GM12874 (cell line): ENCODE measurements at regions not wholly inside any gene's neighbourhood (a gene's known extent, or its start where the extent isn't known, plus 50 kb on each side); places are given as distances from the start of the nearest gene placed in this dataset.

Experiments
- TF ChIP-seq, protein P1 (sequence below): IDR thresholded peaks from 2 replicates; pipeline ENCODE4 v1.5.1; 2011; ENCODE audit warnings: low read depth, mild to moderate bottlenecking, control low read depth, low read length, moderate library complexity; ENCODE audit not compliant: insufficient read depth

DNA sequence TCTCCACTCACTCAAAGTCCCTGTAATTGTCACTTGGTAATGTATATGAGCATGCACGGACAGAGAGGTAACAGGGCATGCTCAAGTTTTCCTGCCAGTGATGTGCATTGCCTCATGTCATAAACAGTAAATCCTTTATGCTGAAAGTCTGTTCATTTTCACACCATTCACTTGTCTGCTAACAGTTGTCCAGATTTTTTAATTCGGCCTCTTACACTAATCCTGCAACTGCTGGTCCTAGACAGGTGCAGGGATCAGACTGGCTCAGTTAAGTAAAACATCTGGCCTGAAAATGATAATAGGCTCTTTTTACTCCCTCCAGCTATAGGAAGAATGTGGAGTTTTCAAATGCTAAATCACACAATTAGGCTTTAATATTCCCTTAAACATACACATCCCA lies 185.4 kb upstream of the VGLL2 start:
- TF ChIP-seq, protein P1, sequence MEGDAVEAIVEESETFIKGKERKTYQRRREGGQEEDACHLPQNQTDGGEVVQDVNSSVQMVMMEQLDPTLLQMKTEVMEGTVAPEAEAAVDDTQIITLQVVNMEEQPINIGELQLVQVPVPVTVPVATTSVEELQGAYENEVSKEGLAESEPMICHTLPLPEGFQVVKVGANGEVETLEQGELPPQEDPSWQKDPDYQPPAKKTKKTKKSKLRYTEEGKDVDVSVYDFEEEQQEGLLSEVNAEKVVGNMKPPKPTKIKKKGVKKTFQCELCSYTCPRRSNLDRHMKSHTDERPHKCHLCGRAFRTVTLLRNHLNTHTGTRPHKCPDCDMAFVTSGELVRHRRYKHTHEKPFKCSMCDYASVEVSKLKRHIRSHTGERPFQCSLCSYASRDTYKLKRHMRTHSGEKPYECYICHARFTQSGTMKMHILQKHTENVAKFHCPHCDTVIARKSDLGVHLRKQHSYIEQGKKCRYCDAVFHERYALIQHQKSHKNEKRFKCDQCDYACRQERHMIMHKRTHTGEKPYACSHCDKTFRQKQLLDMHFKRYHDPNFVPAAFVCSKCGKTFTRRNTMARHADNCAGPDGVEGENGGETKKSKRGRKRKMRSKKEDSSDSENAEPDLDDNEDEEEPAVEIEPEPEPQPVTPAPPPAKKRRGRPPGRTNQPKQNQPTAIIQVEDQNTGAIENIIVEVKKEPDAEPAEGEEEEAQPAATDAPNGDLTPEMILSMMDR: no peak

DNA sequence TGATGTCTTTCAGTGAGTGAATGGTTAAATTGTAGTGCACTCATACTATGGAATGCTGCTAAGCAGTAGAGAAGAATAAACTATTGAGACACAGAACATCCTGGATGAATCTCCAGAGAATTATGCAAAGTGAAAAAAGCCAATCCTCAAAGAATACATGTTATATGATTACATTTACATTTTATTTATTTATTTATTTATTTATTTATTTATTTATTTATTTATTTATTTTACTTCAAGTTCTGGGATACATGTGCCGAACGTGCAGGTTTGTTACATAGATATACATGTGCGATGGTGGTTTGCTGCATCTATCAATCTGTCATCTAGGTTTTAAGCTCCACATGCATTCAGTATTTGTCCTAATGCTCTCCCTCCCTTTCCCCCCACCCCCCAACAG lies 175.8 kb upstream of the VGLL2 start:
- TF ChIP-seq, protein P1: no peak

DNA sequence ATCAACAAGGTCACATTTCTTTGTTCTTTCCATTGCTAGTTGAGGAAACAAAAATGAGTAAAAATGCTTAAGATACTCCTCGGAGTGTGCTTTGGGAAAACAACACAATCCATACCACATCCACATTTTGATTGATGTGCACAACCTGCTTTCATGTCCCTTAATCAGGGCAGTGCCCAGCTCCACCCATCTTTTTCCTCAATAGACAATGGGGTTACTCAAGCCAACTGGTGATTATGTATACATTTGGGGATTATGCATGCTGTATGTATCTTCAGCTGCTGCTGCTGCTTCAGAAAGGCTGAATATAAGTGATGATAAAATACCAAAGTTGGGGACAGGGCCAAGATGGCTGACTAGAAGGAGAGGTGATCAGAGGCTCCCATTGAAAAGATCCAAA lies 155.2 kb upstream of the VGLL2 start:
- TF ChIP-seq, protein P1: no peak

DNA sequence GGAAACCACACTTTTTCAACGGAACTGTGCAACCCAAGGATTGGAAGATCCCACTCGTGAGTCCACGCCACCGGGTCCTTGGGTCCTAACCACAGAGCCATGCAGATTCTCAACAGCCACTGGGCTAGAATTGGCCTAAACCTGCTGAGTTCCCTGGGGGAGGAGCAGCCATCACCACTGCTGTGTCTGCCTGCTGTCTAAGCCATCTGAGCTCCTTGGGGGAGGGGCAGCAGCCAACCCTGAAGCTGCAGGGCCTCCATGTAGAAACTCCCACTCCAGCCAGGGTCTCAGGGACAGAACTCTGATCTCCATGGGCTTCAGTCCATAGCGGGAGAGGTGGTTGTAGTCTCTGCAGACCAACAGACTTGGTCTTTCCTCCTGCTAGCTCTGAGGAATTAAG lies 154.6 kb upstream of the VGLL2 start:
- TF ChIP-seq, protein P1: no peak

DNA sequence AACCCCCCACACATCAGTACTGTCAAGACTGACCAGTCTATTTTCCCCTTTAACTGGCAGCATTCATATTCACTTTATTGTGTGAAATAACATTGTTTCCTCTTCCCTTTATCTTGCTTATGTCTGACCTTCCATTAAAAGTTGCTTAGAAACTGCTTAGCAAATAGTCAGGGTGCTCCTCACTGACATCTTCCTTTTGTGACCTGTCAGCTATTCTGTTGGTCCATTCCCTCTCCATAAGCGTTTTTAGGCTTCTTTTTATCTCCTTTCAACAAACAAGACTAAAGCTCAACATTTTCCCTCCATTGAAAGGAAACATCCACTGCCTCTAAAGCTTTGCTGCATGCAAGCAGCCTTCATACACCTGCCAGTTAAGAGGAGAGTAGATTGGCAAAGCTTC lies 147.7 kb upstream of the VGLL2 start:
- TF ChIP-seq, protein P1: no peak

DNA sequence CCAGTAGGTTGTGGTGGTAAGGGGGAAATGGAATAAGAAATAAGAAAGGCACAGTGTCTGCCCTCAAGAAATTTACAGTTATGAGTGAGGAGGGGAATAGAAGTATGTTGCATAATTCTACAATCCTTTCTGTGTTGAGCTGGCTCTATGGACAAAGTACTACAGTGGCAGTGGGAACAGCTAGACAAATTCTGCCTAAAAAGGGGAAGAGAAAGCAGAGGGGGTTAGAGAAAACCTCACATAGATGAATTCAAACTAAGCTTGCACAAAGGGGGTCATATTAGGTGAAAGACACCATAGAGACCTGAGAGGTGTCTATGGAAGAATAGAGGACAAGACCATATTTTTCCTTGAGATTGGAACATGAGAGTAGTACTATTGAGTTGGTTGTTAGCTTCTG lies 146.9 kb upstream of the VGLL2 start:
- TF ChIP-seq, protein P1: no peak

DNA sequence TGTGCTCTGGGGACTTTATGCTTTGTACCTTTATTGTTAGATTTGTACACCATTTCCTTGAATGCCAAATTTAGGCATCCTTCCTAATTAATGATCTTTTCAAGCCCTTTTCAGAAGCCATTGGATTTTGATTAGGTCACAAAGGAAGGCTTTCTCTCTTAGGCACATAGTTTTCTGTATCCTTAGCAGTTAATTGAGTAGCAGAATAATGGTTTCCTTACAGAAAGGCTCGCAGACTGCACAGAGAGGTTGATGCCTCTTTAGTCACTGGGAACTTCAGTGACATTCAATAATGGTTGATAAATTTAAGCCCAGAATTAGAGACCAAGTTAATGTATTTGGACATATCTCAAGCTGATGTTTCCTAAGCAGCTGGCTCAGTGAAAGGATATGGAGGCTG lies 139.1 kb upstream of the VGLL2 start:
- TF ChIP-seq, protein P1: no peak

DNA sequence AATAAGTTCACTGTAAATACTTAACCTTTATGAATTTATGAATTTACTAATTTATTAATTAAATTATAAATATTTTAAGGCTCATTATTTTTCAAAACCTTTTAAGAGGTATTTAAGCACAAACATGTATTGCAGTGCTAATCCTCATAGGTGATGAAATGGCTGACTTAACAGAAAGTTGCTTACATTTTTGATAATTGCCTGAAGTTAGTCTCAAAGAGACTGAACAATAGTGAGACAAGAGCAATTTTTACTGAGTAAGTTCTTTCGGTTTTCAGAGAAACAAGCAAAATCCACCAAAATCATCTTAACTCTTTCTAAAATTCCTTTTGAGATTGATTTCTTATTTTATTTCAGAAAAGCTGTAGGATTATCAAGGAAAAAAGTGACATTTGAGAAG lies 137.3 kb upstream of the VGLL2 start:
- TF ChIP-seq, protein P1: no peak
